HepG2 (cell line): ENCODE measurements at regions not wholly inside any gene's neighbourhood (a gene's known extent, or its start where the extent isn't known, plus 50 kb on each side); places are given as distances from the start of the nearest gene placed in this dataset.

Experiments used
- ETS1 ChIP-seq: sonication (generic); formaldehyde crosslinking; IDR thresholded peaks from 2 replicates; pipeline ENCODE4 v1.4.0; 2020; ENCODE audit warnings: missing genetic modification reagents
- MXD4 ChIP-seq: IDR thresholded peaks from 2 replicates; pipeline ENCODE4 v1.6.1; 2016; ENCODE audit warnings: mild to moderate bottlenecking, missing biosample characterization, missing genetic modification reagents
- PHF5A ChIP-seq: IDR thresholded peaks from one replicate; pipeline ENCODE4 v1.6.1; 2018; ENCODE audit warnings: low read depth, missing genetic modification reagents; ENCODE audit not compliant: unreplicated experiment
- ZBTB1 ChIP-seq: sonication (generic); formaldehyde crosslinking; IDR thresholded peaks from 2 replicates; pipeline ENCODE4 v1.4.0; 2020; ENCODE audit warnings: missing genetic modification reagents, borderline replicate concordance
- ZBTB25 ChIP-seq: IDR thresholded peaks from 2 replicates; pipeline ENCODE4 v1.6.1; 2018; ENCODE audit warnings: missing genetic modification reagents
- ZBTB42 ChIP-seq: sonication (generic); formaldehyde crosslinking; IDR thresholded peaks from 2 replicates; pipeline ENCODE4 v1.5.0; 2020; ENCODE audit warnings: mild to moderate bottlenecking, missing genetic modification reagents
- ZNF260 ChIP-seq: sonication (generic); formaldehyde crosslinking; IDR thresholded peaks from 2 replicates; pipeline ENCODE4 v1.4.0; 2020; ENCODE audit warnings: missing genetic modification reagents, low read depth, mild to moderate bottlenecking, borderline replicate concordance
- ZNF781 ChIP-seq: sonication (generic); formaldehyde crosslinking; IDR thresholded peaks from 2 replicates; pipeline ENCODE4 v1.5.1; 2020; ENCODE audit warnings: borderline replicate concordance, mild to moderate bottlenecking, missing genetic modification reagents; ENCODE audit errors: not compliant biosample characterization
- TF ChIP-seq, protein P1 (sequence below), 2 experiments: IDR thresholded peaks; 2 replicates each; pipeline ENCODE4 v1.6.1; 2011 to 2012; ENCODE audit warnings: low read length in 2 of 2, borderline replicate concordance in 1 of 2, low read depth in 1 of 2, mild to moderate bottlenecking in 1 of 2, moderate library complexity in 1 of 2
- TF ChIP-seq, protein P2 (sequence below): sonication (generic); formaldehyde crosslinking; IDR thresholded peaks from 2 replicates; pipeline ENCODE4 v1.8.1; 2023; ENCODE audit warnings: mild to moderate bottlenecking, missing genetic modification reagents

GRCh38 chr3:170728181-170728580 lies 141.8 kb downstream of the RPL22L1 start (continued):
- TF ChIP-seq, protein P1, sequence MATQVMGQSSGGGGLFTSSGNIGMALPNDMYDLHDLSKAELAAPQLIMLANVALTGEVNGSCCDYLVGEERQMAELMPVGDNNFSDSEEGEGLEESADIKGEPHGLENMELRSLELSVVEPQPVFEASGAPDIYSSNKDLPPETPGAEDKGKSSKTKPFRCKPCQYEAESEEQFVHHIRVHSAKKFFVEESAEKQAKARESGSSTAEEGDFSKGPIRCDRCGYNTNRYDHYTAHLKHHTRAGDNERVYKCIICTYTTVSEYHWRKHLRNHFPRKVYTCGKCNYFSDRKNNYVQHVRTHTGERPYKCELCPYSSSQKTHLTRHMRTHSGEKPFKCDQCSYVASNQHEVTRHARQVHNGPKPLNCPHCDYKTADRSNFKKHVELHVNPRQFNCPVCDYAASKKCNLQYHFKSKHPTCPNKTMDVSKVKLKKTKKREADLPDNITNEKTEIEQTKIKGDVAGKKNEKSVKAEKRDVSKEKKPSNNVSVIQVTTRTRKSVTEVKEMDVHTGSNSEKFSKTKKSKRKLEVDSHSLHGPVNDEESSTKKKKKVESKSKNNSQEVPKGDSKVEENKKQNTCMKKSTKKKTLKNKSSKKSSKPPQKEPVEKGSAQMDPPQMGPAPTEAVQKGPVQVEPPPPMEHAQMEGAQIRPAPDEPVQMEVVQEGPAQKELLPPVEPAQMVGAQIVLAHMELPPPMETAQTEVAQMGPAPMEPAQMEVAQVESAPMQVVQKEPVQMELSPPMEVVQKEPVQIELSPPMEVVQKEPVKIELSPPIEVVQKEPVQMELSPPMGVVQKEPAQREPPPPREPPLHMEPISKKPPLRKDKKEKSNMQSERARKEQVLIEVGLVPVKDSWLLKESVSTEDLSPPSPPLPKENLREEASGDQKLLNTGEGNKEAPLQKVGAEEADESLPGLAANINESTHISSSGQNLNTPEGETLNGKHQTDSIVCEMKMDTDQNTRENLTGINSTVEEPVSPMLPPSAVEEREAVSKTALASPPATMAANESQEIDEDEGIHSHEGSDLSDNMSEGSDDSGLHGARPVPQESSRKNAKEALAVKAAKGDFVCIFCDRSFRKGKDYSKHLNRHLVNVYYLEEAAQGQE (IDR thresholded peaks at IDR 0.05; ENCODE audit: borderline replicate concordance in 1 of 2, low read depth in 1 of 2, low read length in 2 of 2) = no peak
- no peak for TF ChIP-seq ZBTB1 (CRISPR knock-in tag)
- no peak for TF ChIP-seq ZNF260 (CRISPR knock-in tag)
- TF ChIP-seq ZBTB25 = no peak
- TF ChIP-seq PHF5A (CRISPR knock-in tag) = no peak
- TF ChIP-seq, protein P2, sequence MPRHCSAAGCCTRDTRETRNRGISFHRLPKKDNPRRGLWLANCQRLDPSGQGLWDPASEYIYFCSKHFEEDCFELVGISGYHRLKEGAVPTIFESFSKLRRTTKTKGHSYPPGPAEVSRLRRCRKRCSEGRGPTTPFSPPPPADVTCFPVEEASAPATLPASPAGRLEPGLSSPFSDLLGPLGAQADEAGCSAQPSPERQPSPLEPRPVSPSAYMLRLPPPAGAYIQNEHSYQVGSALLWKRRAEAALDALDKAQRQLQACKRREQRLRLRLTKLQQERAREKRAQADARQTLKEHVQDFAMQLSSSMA (CRISPR knock-in tag) = no peak
- TF ChIP-seq ZNF781 (CRISPR knock-in tag) = no peak
- no peak for TF ChIP-seq ETS1 (CRISPR knock-in tag)
- no peak for TF ChIP-seq ZBTB42 (CRISPR knock-in tag)
- TF ChIP-seq MXD4 (CRISPR knock-in tag) = no peak
